HG02642 (cell line): ENCODE measurements at regions not wholly inside any gene's neighbourhood (a gene's known extent, or its start where the extent isn't known, plus 50 kb on each side); places are given as distances from the start of the nearest gene placed in this dataset.
A peak's percentile ranks its signal among the peaks of the same experiment; 100 is the strongest.

ENCODE experiments used
- ATAC-seq: cut with Tn5 transposase; IDR thresholded peaks from one replicate; pipeline ENCODE4 v1.9.1; 2021; ENCODE audit warnings: mild to moderate bottlenecking; ENCODE audit not compliant: unreplicated experiment, poor library complexity

- no peak for ATAC-seq
These were observed 65.7 kb upstream of the FOXC1 start for GRCh38 chr6:1544000-1544399.

GRCh38 chr6:1544603-1545002 lies 65.1 kb upstream of the FOXC1 start:
- no peak for ATAC-seq

GRCh38 chr6:1545654-1546053 lies 64.1 kb upstream of the FOXC1 start:
- no peak for ATAC-seq

DNA sequence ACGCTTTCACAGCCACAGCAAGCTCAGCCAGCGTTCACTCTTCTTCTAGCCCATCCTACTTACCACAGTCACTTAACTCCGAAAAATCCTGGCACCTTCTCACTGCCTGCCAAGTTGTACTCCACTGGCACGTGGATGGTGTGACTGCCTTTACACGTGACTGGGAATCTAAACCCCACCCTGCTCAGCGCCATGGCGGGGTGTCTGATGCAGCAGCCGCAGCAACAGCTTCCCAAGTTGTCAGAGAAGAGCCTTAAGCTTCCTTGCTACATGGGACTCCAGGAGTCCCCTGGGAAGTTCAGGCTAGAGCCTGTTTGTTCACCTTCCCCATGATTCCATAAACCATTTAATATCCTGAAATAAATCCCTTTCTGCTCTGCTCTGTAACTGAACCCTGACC lies 61.9 kb upstream of the FOXC1 start:
- no peak for ATAC-seq

- no peak for ATAC-seq
These were observed 58.5 kb upstream of the FOXC1 start for GRCh38 chr6:1551249-1551648.

DNA sequence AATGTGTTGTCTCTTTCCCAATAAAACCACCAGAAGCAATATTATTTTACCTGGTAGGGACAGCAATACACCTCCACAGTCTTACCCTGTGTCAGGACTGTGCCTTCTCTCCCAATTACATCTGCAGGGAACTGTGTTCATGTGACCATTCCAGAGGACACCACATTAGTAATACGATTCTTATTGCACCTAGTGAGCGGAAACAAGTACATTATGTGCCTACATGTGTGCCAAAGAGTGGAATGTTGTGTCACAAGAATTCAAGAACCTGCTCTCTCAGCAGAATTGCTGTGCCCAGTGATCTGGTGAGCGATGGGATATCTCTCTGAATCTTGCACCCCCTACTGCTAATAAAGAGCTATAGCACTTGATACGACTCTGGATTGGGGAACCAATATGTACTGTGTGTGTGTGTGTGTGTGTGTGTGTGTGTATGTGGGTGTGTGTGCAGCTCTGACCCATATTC lies 57.4 kb upstream of the FOXC1 start:
- ATAC-seq = no peak

DNA sequence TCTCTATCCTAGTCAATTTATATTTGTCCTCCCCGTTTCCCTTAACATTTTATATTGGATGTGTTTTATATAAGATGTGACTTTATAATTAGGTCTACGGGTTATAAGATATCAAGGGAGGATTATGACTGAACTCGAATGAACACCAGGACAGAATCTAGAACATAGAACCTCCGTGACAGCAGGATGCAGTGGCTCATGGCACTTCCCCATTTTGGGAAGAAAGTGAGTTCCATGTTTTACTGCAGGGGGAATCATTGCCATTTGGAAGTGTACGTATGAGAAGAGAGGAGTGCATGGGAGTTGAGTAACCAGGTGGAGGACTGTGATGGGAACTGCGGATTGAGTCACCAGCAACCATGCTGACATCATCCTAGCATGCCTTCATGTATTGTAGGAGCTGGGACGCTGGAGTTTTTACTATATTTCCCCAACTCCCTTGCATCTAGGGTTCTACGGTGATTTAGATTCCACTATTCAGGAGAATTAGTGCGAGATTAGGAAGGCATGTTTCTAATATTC lies 56.1 kb upstream of the FOXC1 start:
- no peak for ATAC-seq

DNA sequence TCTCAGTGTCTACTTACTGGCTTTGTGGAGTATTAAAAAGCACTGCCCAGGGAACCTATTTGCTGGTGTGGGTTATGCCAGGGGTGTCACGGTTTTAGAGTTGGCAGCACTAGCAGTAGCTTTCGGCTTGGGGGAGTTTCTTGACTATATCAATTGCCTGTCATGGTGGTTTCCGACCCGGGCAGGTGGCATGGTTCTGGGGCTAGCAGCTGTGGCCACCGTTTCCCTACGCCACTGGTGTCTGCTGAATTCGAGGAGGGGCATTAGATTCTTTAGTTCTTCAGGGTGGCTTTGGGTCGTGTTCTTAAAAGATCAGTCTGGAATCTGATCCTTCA lies 55.6 kb upstream of the FOXC1 start:
- ATAC-seq = no peak

- peak; percentile 61 for ATAC-seq
These were observed 55.0 kb upstream of the FOXC1 start for GRCh38 chr6:1554476-1555310.

DNA sequence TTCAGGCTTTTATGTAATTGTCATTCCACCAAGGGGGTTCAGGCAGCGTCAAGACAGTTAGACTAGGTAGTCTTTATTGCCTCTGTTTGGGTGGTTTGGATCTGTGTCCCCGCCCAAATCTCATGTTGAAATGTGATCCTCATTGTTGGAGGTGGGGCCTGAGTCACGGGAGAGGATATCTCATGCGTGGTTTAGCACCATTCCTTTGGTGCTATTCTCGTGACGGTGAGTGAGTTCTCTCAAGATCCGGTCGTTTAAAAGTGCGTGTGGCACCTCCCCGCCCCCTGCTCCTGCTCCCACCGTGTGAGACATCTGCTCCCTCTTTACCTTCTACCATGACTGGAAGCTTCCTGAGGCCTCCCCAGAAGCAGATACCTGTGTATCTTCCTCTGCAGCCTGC lies 51.3 kb upstream of the FOXC1 start:
- no peak for ATAC-seq
